22Rv1 (cell line): ENCODE measurements at regions not wholly inside any gene's neighbourhood (a gene's known extent, or its start where the extent isn't known, plus 50 kb on each side); places are given as distances from the start of the nearest gene placed in this dataset.

ENCODE experiments used
- H3K27ac ChIP-seq: fragments of 450-650 bp; 2 replicates; pipeline ENCODE4 v1.5.1; 2017
- ZFX ChIP-seq: fragments of 450-650 bp; IDR thresholded peaks from 2 replicates; pipeline ENCODE4 v1.6.1; 2017; ENCODE audit warnings: antibody characterized with exemption, borderline replicate concordance
- TF ChIP-seq, protein P1 (sequence below): fragments of 450-650 bp; IDR thresholded peaks from 2 replicates; pipeline ENCODE4 v1.5.1; 2017; ENCODE audit warnings: mild to moderate bottlenecking

DNA sequence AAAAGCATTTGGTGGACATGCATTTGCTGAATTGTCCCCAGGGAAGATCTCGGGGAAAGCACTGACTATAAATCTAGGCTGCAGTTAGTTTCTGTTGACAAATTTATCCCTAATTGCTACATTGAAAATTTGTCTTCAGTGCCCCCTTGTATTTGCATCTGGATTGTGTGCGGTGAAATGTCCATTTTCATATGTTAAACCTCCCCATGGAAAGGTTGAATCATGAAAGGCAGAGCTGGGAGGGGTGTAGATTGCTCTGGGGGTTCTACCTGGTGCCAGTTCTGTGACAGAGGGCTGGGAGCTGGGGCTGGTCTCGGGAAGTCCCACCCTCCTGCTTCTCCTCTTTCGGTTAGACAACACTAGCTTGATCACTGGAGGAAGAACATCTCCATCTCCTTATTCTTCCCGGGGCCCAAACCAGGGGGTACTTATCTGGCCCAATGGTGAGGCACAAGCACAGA, 101.9 kb downstream of the GADD45G start:
- TF ChIP-seq, protein P1, sequence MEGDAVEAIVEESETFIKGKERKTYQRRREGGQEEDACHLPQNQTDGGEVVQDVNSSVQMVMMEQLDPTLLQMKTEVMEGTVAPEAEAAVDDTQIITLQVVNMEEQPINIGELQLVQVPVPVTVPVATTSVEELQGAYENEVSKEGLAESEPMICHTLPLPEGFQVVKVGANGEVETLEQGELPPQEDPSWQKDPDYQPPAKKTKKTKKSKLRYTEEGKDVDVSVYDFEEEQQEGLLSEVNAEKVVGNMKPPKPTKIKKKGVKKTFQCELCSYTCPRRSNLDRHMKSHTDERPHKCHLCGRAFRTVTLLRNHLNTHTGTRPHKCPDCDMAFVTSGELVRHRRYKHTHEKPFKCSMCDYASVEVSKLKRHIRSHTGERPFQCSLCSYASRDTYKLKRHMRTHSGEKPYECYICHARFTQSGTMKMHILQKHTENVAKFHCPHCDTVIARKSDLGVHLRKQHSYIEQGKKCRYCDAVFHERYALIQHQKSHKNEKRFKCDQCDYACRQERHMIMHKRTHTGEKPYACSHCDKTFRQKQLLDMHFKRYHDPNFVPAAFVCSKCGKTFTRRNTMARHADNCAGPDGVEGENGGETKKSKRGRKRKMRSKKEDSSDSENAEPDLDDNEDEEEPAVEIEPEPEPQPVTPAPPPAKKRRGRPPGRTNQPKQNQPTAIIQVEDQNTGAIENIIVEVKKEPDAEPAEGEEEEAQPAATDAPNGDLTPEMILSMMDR, result no peak
- no peak for TF ChIP-seq ZFX
- H3K27ac ChIP-seq, result no peak overlapping the region

DNA sequence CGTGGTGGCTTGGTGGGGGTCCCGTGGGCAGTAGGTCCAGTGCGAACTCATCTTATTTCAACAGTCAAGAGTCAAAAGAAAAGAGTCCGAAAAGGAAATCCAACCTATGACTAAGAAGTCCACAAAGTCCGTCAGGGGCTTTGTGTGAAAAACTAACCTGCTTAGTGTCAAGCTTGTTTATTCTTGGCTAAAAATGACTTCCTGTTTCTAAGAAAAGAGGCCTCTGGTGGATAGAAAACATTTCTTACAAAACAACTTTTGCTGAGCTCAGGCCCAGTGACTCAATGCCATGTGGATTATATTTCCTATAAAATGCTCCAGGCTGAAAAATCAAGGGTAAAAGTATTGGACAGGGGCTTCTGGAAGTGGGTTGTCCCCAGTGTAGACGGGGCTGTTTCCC, 105.9 kb downstream of the GADD45G start:
- TF ChIP-seq, protein P1, result no peak
- H3K27ac ChIP-seq, result no peak overlapping the region

DNA sequence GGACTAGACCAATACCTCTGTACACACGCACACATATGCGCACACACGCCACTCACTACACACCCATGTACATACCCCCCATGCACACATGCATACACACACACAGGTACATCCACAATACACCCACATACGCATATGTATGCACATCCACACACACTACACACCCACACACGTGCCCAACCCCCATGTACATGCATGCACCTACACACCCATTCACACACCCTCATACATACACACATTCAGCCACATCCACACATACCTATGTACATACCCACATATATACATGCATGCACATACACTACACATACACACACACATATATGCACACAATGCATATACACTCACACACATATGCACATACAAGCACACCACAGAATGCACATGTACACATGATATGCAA, 107.1 kb downstream of the GADD45G start:
- no peak for TF ChIP-seq ZFX
- TF ChIP-seq, protein P1, result no peak
- no peak overlapping the region for H3K27ac ChIP-seq

GRCh38 chr9:89712283-89712682, 107.5 kb downstream of the GADD45G start:
- no peak for TF ChIP-seq ZFX
- TF ChIP-seq, protein P1, result no peak
- no peak overlapping the region for H3K27ac ChIP-seq

- TF ChIP-seq ZFX, result no peak
- TF ChIP-seq, protein P1, result no peak
Observed at GRCh38 chr9:89714321-89714720, 109.5 kb downstream of the GADD45G start.

GRCh38 chr9:89715318-89715858, 110.6 kb downstream of the GADD45G start:
- no peak overlapping the region for H3K27ac ChIP-seq
- TF ChIP-seq, protein P1, result no peak
- no peak for TF ChIP-seq ZFX

More at GRCh38 chr9:89714321-89714720, 109.5 kb downstream of the GADD45G start:
- H3K27ac ChIP-seq, result no peak overlapping the region

DNA sequence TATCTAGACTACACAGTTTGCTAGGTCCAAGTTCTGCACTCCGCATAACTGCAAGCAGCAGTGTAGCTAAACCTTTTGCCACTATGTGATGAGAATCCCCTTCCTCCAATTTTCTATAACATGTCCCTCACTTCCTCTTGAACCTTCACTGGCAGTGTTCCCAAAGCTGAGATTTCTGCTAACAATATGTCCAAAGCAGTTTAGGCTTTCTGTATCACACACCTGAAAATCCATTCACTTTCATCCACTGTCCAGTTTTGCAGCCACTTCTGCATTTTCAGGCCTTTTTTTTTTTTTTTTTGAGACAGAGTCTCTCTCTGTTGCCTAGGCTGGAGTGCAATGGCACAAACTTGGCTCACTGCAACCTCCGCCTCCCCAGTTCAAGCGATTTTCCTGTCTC, 111.1 kb downstream of the GADD45G start:
- H3K27ac ChIP-seq, result no peak overlapping the region
- no peak for TF ChIP-seq ZFX
- TF ChIP-seq, protein P1, result no peak
